ENCODE measurements at regions not wholly inside any gene's neighbourhood (a gene's known extent, or its start where the extent isn't known, plus 50 kb on each side); places are given as distances from the start of the nearest gene placed in this dataset.

GRCh38 chr13:88115976-88116375, 444.8 kb downstream of the SLITRK5 start:
- Mint-ChIP-seq H3K4me3 (no peak overlapping the region), H3K36me3 (ENCODE audit: low read depth) (no peaks in the 10 kb centered on the region), H3K27me3 (no peaks in the 10 kb centered on the region), H3K27ac (no peak overlapping the region), H3K9me3 (peaks cover 16% of the 10 kb centered on the region), H3K4me1 (no peaks in the 10 kb centered on the region)
- ATAC-seq (replicated peaks): no peak

- no peaks in the 10 kb centered on the region for H3K4me1 Mint-ChIP-seq
- H3K36me3 Mint-ChIP-seq (ENCODE audit: low read depth): no peaks in the 10 kb centered on the region
- H3K27ac Mint-ChIP-seq: no peak overlapping the region
- no peak for ATAC-seq (replicated peaks)
- H3K27me3 Mint-ChIP-seq: no peaks in the 10 kb centered on the region
- no peak overlapping the region for H3K4me3 Mint-ChIP-seq
- peaks cover 12% of the 10 kb centered on the region for H3K9me3 Mint-ChIP-seq
Measured at GRCh38 chr13:88118952-88119351, 447.8 kb downstream of the SLITRK5 start.

GRCh38 chr13:88124142-88124541, 453.0 kb downstream of the SLITRK5 start:
- no peaks in the 10 kb centered on the region for H3K27me3 Mint-ChIP-seq
- no peak overlapping the region for H3K4me3 Mint-ChIP-seq
- ATAC-seq (replicated peaks): no peak
- no peaks in the 10 kb centered on the region for H3K36me3 Mint-ChIP-seq (ENCODE audit: low read depth)
- H3K27ac Mint-ChIP-seq: no peak overlapping the region
- peaks cover 14% of the 10 kb centered on the region for H3K9me3 Mint-ChIP-seq
- H3K4me1 Mint-ChIP-seq: no peaks in the 10 kb centered on the region

- ATAC-seq (replicated peaks): no peak
- Mint-ChIP-seq H3K27ac (no peak overlapping the region), H3K4me3 (no peak overlapping the region), H3K9me3 (peaks cover 14% of the 10 kb centered on the region), H3K27me3 (no peaks in the 10 kb centered on the region), H3K36me3 (ENCODE audit: low read depth) (no peaks in the 10 kb centered on the region), H3K4me1 (no peaks in the 10 kb centered on the region)
Measured at GRCh38 chr13:88125055-88125454, 453.9 kb downstream of the SLITRK5 start.

GRCh38 chr13:88136098-88136790, 465.1 kb downstream of the SLITRK5 start:
- Mint-ChIP-seq H3K4me1 (no peaks in the 10 kb centered on the region), H3K27me3 (no peaks in the 10 kb centered on the region), H3K36me3 (ENCODE audit: low read depth) (no peaks in the 10 kb centered on the region), H3K27ac (no peak overlapping the region), H3K4me3 (no peak overlapping the region), H3K9me3 (peaks cover 14% of the 10 kb centered on the region)
- ATAC-seq (replicated peaks): no peak

GRCh38 chr13:88142653-88143052, 471.5 kb downstream of the SLITRK5 start:
- H3K9me3 Mint-ChIP-seq: peaks cover 18% of the 10 kb centered on the region
- no peaks in the 10 kb centered on the region for H3K4me1 Mint-ChIP-seq
- no peaks in the 10 kb centered on the region for H3K36me3 Mint-ChIP-seq (ENCODE audit: low read depth)
- no peak for ATAC-seq (replicated peaks)
- no peaks in the 10 kb centered on the region for H3K27me3 Mint-ChIP-seq
- no peak overlapping the region for H3K27ac Mint-ChIP-seq
- H3K4me3 Mint-ChIP-seq: no peak overlapping the region

- Mint-ChIP-seq H3K27me3 (no peaks in the 10 kb centered on the region), H3K9me3 (peaks cover 14% of the 10 kb centered on the region), H3K4me3 (no peak overlapping the region), H3K36me3 (ENCODE audit: low read depth) (no peaks in the 10 kb centered on the region), H3K27ac (no peak overlapping the region), H3K4me1 (no peaks in the 10 kb centered on the region)
- ATAC-seq (replicated peaks): no peak
Measured at GRCh38 chr13:88144580-88144979, 473.4 kb downstream of the SLITRK5 start.

- Mint-ChIP-seq H3K36me3 (ENCODE audit: low read depth) (no peaks in the 10 kb centered on the region), H3K9me3 (peaks cover 7% of the 10 kb centered on the region), H3K27me3 (no peaks in the 10 kb centered on the region), H3K4me3 (no peak overlapping the region), H3K27ac (no peak overlapping the region), H3K4me1 (no peaks in the 10 kb centered on the region)
- ATAC-seq (replicated peaks): no peak
Measured at GRCh38 chr13:88153353-88153752, 482.2 kb downstream of the SLITRK5 start.

- no peak overlapping the region for H3K27ac Mint-ChIP-seq
- H3K36me3 Mint-ChIP-seq (ENCODE audit: low read depth): no peaks in the 10 kb centered on the region
- ATAC-seq (replicated peaks): no peak
- H3K27me3 Mint-ChIP-seq: no peaks in the 10 kb centered on the region
- H3K9me3 Mint-ChIP-seq: peaks cover 7% of the 10 kb centered on the region
- no peak overlapping the region for H3K4me3 Mint-ChIP-seq
- no peaks in the 10 kb centered on the region for H3K4me1 Mint-ChIP-seq
Measured at GRCh38 chr13:88154001-88154400, 482.8 kb downstream of the SLITRK5 start.

- no peaks in the 10 kb centered on the region for H3K27me3 Mint-ChIP-seq
- no peaks in the 10 kb centered on the region for H3K36me3 Mint-ChIP-seq (ENCODE audit: low read depth)
- no peak overlapping the region for H3K27ac Mint-ChIP-seq
- H3K4me1 Mint-ChIP-seq: no peaks in the 10 kb centered on the region
- no peak overlapping the region for H3K4me3 Mint-ChIP-seq
- ATAC-seq (replicated peaks): no peak
- peaks cover 17% of the 10 kb centered on the region for H3K9me3 Mint-ChIP-seq
Measured at GRCh38 chr13:88162076-88162702, 491.0 kb downstream of the SLITRK5 start.

GRCh38 chr13:88176231-88176630, 505.1 kb downstream of the SLITRK5 start:
- Mint-ChIP-seq H3K4me1 (no peaks in the 10 kb centered on the region), H3K4me3 (no peak overlapping the region), H3K27ac (no peak overlapping the region), H3K27me3 (no peaks in the 10 kb centered on the region), H3K9me3 (peaks cover 8% of the 10 kb centered on the region), H3K36me3 (ENCODE audit: low read depth) (no peaks in the 10 kb centered on the region)
- no peak for ATAC-seq (replicated peaks)

- ATAC-seq (replicated peaks): no peak
- Mint-ChIP-seq H3K4me1 (no peaks in the 10 kb centered on the region), H3K4me3 (no peak overlapping the region), H3K9me3 (peaks cover 8% of the 10 kb centered on the region), H3K27ac (no peak overlapping the region), H3K27me3 (no peaks in the 10 kb centered on the region), H3K36me3 (ENCODE audit: low read depth) (no peaks in the 10 kb centered on the region)
Measured at GRCh38 chr13:88183440-88183839, 512.3 kb downstream of the SLITRK5 start.

GRCh38 chr13:88188986-88189385, 517.8 kb downstream of the SLITRK5 start:
- Mint-ChIP-seq H3K4me3 (no peak overlapping the region), H3K27me3 (no peaks in the 10 kb centered on the region), H3K27ac (no peak overlapping the region), H3K36me3 (ENCODE audit: low read depth) (no peaks in the 10 kb centered on the region), H3K9me3 (no peaks in the 10 kb centered on the region), H3K4me1 (no peaks in the 10 kb centered on the region)
- ATAC-seq (replicated peaks): no peak

- no peaks in the 10 kb centered on the region for H3K27me3 Mint-ChIP-seq
- no peaks in the 10 kb centered on the region for H3K4me1 Mint-ChIP-seq
- no peak for ATAC-seq (replicated peaks)
- no peaks in the 10 kb centered on the region for H3K9me3 Mint-ChIP-seq
- H3K27ac Mint-ChIP-seq: no peak overlapping the region
- H3K4me3 Mint-ChIP-seq: no peak overlapping the region
- no peaks in the 10 kb centered on the region for H3K36me3 Mint-ChIP-seq (ENCODE audit: low read depth)
Measured at GRCh38 chr13:88189728-88190127, 518.6 kb downstream of the SLITRK5 start.

GRCh38 chr13:88196106-88196505, 524.9 kb downstream of the SLITRK5 start:
- no peak overlapping the region for H3K27ac Mint-ChIP-seq
- H3K4me3 Mint-ChIP-seq: no peak overlapping the region
- H3K36me3 Mint-ChIP-seq (ENCODE audit: low read depth): no peaks in the 10 kb centered on the region
- H3K4me1 Mint-ChIP-seq: no peaks in the 10 kb centered on the region
- H3K27me3 Mint-ChIP-seq: no peaks in the 10 kb centered on the region
- H3K9me3 Mint-ChIP-seq: peaks cover 7% of the 10 kb centered on the region
- ATAC-seq (replicated peaks): no peak

All from activated T-helper 17 cell treated with anti-CD3 and anti-CD28 coated beads, Interleukin-2, amount 50 U/mL, for 72 hours (primary cell).